Mucosa of descending colon (tissue), 3 donors: ENCODE measurements at regions not wholly inside any gene's neighbourhood (a gene's known extent, or its start where the extent isn't known, plus 50 kb on each side); places are given as distances from the start of the nearest gene placed in this dataset.
A peak's percentile ranks its signal among the peaks of the same experiment; 100 is the strongest.
"Not testable (repeated sequence)": the region's sequence is repeated elsewhere in the genome, so short reads cannot be mapped to it uniquely, and the experiment has no call there.

Experiments
- ATAC-seq: fragments of 200-7000 bp; cut with Tn5 transposase; one replicate; pipeline ENCODE4 v1.9.1; 2020; ENCODE audit warnings: mild to moderate bottlenecking, moderate library complexity
- DNase-seq, 3 donors: peaks; one replicate each; pipeline ENCODE4 v3.0.0-alpha.2; 2020
- H3K36me3 ChIP-seq: fragments of 200-600 bp; one replicate; pipeline ENCODE4 v1.8.0; 2021; ENCODE audit warnings: low read depth, mild to moderate bottlenecking
- H3K4me1 ChIP-seq: fragments of 200-600 bp; one replicate; pipeline ENCODE4 v1.8.0; 2021; ENCODE audit warnings: low read depth, mild to moderate bottlenecking
- H3K4me3 ChIP-seq: fragments of 200-600 bp; one replicate; pipeline ENCODE4 v1.8.0; 2021; ENCODE audit warnings: mild to moderate bottlenecking
- H3K9me3 ChIP-seq: fragments of 200-600 bp; one replicate; pipeline ENCODE4 v1.8.0; 2021; ENCODE audit warnings: mild to moderate bottlenecking
- intact Hi-C, 2 donors: fragments of 100-400 bp; cut with DNase I in 1 of 2; cut with micrococcal nuclease in 1 of 2; formaldehyde crosslinking; loops; one replicate each; pipeline versions ENCODE4 v1.11.0 to v1.11.1; 2022; cut with DNase I, micrococcal nuclease
- donor health status: DM: no; HTN: no; CAD: no; lungs with moderate emphysema.
- donor health status: DM: no; HTN: no; CAD: no.
- donor health status: DM: no; HTN: yes; CAD: no.

DNA sequence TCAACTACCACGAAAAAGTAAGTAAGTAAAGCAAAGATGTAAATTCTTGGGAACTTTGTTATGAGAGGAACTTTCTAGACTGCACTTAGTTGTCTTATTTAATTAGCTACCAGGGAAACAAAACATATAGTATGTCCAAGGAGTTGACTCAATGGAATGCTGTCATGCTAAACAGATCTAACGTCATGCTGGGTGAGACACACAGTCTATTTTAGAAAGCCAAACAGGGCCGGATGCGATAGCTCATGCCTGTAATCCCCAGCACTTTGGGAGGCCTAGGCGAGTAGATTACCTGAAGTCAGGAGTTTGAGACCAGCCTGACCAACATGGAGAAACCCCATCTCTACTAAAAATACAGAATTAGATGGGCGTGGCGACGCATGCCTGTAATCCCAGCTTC lies 146.4 kb downstream of the NPIPA8 start:
- H3K36me3 ChIP-seq, ATAC-seq, H3K9me3 ChIP-seq, H3K4me3 ChIP-seq, DNase-seq, H3K4me1 ChIP-seq, intact Hi-C loops: not testable (repeated sequence)

DNA sequence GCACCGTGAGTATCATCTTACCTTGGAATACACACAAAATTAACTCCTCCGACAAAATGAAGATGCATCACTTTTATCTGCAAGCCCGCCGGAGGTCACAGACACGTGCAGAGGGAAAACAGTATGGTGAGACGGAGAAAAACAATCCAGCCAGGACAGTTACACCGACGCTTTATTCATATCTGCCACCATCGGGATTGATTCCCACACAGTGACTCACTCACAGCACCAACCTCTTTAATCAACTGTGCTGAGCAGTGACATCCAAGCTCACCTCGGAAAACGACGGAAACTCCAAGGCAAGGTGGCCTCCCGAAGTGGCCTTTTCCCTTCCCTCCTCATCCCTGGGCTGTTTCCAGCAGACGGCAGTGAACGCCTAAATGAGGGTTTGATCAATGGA lies 151.8 kb downstream of the NPIPA8 start:
- intact Hi-C loops, H3K9me3 ChIP-seq, H3K4me3 ChIP-seq, H3K4me1 ChIP-seq, H3K36me3 ChIP-seq, DNase-seq, ATAC-seq: not testable (repeated sequence)

GRCh38 chr16:18181028-18181427 lies 155.5 kb downstream of the NPIPA8 start:
- intact Hi-C loops, H3K4me3 ChIP-seq, DNase-seq, H3K4me1 ChIP-seq, H3K9me3 ChIP-seq, H3K36me3 ChIP-seq: not testable (repeated sequence)
- peak; percentile 76 for ATAC-seq

DNA sequence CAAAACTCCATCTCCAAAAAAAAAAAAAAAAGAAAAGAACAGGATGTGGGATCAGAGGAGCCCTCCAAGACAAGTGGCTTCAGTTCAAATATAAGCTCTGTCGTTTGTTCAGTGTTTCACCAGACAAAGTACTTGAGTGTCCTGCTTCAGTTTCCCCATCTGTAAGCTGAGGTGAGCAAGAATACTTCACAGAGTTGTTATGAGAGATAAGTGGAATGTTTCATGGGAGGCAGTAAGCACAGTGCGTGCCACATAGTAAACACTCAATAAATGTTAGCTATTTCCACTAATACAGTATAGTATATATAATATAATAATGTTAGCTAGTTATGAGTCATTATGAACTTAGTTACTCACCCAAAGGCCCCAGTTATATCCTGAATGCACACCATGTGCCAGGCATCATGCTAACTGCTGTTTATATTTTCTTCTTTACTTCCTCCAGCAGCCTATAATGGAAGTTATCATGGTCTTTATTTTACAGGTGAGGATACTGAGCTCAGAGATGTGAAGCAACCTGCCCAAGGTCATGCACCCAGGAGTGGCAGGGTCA lies 162.5 kb downstream of the NPIPA8 start:
- DNase-seq, H3K4me3 ChIP-seq, H3K4me1 ChIP-seq, H3K36me3 ChIP-seq, intact Hi-C loops, H3K9me3 ChIP-seq: not testable (repeated sequence)
- peak; percentile 22 for ATAC-seq

DNA sequence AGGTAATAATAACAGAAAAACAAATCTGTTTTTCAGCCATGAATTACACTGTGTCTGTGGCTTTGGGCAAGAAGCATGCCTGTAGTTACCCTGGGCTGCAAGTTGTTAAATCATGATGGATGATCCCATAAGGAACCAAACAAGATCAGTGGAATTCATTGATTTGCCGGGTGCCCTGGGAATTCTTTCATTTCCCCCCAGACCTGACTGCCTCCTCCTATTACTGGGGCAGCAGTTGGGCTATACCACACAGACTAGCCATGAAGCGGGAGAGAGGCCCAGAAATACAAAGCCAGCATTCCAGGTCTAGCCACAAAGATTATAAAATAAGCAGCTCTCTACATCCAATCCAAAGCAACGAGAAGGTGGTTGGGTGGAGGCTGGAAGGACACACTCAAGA lies 174.2 kb downstream of the NPIPA8 start:
- H3K36me3 ChIP-seq, H3K9me3 ChIP-seq, DNase-seq, intact Hi-C loops, H3K4me1 ChIP-seq, ATAC-seq, H3K4me3 ChIP-seq: not testable (repeated sequence)

GRCh38 chr16:18161224-18161623 lies 175.3 kb downstream of the NPIPA8 start:
- H3K9me3 ChIP-seq, ATAC-seq, intact Hi-C loops, H3K36me3 ChIP-seq, H3K4me1 ChIP-seq, H3K4me3 ChIP-seq, DNase-seq: not testable (repeated sequence)

- H3K4me1 ChIP-seq, H3K4me3 ChIP-seq, ATAC-seq, intact Hi-C loops, DNase-seq, H3K9me3 ChIP-seq, H3K36me3 ChIP-seq: not testable (repeated sequence)
Measured at GRCh38 chr16:18159185-18159584, 177.4 kb downstream of the NPIPA8 start.

DNA sequence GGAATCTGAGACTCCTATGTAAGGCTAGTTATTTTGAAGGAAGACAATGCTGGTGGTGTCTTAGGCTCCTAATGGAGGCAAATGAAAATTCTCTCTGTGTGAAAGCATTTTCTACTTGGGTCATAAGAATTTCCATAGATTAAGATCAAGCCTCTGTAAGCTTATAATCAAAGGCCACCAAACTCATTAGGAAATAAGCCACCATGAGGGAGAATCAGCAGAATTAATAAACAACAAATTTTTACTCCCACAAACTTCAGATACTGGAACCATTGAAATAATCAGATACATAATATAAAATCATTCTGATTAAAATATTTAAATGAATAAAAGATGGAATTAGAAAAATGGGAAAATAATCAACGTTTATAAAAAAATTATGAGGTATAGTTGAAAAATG lies 178.7 kb downstream of the NPIPA8 start:
- DNase-seq, H3K4me1 ChIP-seq, H3K4me3 ChIP-seq, intact Hi-C loops, H3K36me3 ChIP-seq, H3K9me3 ChIP-seq, ATAC-seq: not testable (repeated sequence)

DNA sequence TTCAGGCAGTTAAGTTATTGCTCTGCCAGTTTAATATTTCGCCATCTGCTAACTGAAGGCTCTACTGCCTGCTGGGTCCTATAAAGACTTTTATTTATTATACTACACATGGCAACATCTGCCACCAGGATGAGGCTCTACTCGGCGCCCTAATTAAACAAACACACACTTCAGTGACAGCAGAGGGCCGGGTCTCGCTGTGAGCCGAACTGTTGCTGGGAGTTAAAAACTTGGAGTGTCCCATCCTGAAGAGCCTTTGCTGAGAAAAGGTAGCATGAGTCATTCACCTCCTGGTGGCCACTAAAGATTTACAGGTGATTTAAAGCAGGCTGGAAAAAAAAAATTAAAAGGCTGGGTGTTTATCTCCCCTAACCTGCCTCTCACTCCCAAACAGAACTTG lies 183.7 kb downstream of the NPIPA8 start:
- ATAC-seq = peak; percentile 82
- H3K4me3 ChIP-seq, intact Hi-C loops, H3K9me3 ChIP-seq, H3K36me3 ChIP-seq, H3K4me1 ChIP-seq: not testable (repeated sequence)
- peak in 1 of 3 donors; percentile 29 for DNase-seq

DNA sequence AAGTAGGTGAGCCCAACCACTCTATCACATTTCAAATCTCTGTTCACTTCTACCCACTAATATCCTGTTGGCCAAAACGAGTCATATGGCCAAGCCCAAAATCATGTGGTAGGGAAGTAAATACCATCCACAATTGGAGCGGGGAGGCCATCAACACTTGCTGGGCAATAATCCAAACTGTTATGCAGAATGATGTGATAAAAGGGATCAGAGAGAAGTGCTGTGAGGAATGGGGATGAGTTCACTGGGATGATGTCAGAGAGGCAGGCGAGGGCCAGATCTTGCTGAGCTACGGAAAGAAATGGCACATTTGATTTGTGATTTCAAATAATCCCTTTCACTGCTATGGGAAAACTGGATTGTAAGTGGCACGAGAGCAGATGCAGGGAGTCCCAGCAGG lies 188.4 kb downstream of the NPIPA8 start:
- H3K4me3 ChIP-seq, DNase-seq, H3K9me3 ChIP-seq, ATAC-seq, intact Hi-C loops, H3K36me3 ChIP-seq, H3K4me1 ChIP-seq: not testable (repeated sequence)

DNA sequence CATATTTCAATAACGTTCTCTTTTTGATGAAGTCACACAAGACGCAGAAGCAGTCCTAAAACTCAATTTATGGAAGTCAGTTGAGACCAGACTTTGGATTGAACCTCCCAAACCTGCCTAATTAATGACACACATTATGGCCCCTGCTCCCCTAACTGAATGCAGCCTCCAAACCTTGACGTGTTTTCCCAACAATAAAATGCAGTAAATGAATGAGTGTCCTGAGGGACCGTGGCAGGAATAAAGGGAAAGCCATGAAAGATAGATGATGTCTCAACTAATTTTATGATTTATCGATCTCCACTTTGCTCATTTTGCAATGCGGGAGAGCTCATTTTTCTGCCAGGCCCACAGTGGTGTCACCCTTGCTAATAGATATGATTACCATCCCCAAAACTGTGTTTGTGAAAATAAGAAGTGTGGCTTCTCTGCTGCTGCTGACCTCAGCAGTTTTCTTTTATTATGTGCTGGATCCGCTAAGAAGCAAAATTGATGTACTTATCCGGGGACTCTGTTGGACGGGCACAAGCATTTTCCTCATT lies 189.9 kb downstream of the NPIPA8 start:
- H3K36me3 ChIP-seq, H3K4me3 ChIP-seq, DNase-seq, H3K9me3 ChIP-seq, intact Hi-C loops, ATAC-seq, H3K4me1 ChIP-seq: not testable (repeated sequence)

GRCh38 chr16:18142066-18142465 lies 194.5 kb downstream of the NPIPA8 start:
- intact Hi-C loops, ATAC-seq, DNase-seq, H3K4me1 ChIP-seq, H3K36me3 ChIP-seq, H3K4me3 ChIP-seq, H3K9me3 ChIP-seq: not testable (repeated sequence)

- DNase-seq, H3K4me1 ChIP-seq, H3K9me3 ChIP-seq, ATAC-seq, H3K36me3 ChIP-seq, intact Hi-C loops, H3K4me3 ChIP-seq: not testable (repeated sequence)
Measured at GRCh38 chr16:18136288-18136687, 200.2 kb downstream of the NPIPA8 start.

- DNase-seq, intact Hi-C loops, H3K4me1 ChIP-seq, ATAC-seq, H3K9me3 ChIP-seq, H3K36me3 ChIP-seq, H3K4me3 ChIP-seq: not testable (repeated sequence)
Measured at GRCh38 chr16:18135024-18135423, 201.5 kb downstream of the NPIPA8 start.

GRCh38 chr16:18131587-18131986 lies 204.9 kb downstream of the NPIPA8 start:
- intact Hi-C loops, H3K9me3 ChIP-seq, H3K4me3 ChIP-seq, H3K4me1 ChIP-seq, H3K36me3 ChIP-seq, DNase-seq: not testable (repeated sequence)
- peak; percentile 92 for ATAC-seq
